GM21526 (cell line): ENCODE measurements at regions not wholly inside any gene's neighbourhood (a gene's known extent, or its start where the extent isn't known, plus 50 kb on each side); places are given as distances from the start of the nearest gene placed in this dataset.
"Not testable (repeated sequence)": the region's sequence is repeated elsewhere in the genome, so short reads cannot be mapped to it uniquely, and the experiment has no call there.

ENCODE experiments used
- ATAC-seq: cut with Tn5 transposase; IDR thresholded peaks from one replicate; pipeline ENCODE4 v1.9.1; 2021; ENCODE audit warnings: moderate library complexity; ENCODE audit not compliant: unreplicated experiment, low FRiP score

DNA sequence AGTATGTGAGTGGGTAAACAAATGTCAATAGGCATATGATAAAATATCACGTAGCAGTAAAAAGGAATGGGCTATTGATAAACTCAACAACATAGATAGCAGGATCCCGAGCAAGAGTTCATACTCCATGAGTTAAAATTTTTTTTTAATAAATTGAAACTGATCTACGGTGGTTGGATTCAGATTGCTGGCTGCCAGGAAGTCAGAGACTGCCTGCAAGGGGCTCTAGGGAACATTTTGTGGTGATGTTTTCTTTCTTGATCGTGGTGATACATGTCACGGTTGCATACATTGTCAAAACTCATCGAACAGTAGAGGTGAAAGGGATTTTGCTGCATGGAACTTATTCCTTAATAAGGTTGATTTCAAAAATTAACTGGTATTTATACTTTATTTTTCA lies 62.6 kb upstream of the WNT7B start:
- ATAC-seq = no peak

- ATAC-seq = no peak
Measured at GRCh38 chr22:46040471-46041465, 63.8 kb upstream of the WNT7B start.

DNA sequence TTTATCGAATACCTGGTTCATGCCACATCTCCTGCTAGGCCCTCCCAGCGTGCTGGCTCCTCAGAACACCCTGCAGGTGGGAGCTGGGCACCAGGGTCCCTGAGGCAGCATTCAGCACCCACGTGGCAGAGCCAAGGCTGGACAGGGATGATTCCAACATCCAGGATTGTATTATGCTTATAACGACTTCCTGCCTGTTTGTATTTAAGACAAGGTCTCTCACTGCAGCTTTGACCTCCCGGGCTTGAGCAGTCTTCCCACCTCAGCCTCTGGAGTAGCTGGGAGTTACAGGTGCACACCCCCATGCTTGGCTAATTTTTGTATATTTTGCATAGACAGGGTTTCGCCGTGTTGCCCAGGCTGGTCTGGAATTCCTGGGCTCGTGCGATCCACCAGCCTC lies 64.7 kb upstream of the WNT7B start:
- no peak for ATAC-seq

DNA sequence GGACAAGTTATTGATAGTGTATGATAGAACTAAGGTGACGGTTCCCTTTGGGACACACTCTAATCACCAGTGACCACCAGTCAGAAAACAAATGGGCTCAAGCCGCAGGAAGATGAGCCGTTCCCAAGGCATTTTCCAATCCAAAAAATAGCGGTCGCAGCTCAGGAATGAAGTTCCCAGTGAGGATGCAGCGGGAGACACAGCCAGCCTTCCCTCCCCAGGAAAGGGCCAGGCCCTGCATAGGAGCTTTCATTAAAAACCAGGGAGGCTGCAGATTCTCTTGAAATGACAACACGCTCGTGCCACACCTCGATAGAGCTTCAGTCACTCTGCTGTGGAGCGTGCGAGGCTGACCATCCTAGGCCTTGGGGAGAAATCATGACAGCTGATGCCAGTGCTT lies 65.8 kb upstream of the WNT7B start:
- no peak for ATAC-seq

GRCh38 chr22:46043339-46043738 lies 66.4 kb upstream of the WNT7B start:
- ATAC-seq = no peak

DNA sequence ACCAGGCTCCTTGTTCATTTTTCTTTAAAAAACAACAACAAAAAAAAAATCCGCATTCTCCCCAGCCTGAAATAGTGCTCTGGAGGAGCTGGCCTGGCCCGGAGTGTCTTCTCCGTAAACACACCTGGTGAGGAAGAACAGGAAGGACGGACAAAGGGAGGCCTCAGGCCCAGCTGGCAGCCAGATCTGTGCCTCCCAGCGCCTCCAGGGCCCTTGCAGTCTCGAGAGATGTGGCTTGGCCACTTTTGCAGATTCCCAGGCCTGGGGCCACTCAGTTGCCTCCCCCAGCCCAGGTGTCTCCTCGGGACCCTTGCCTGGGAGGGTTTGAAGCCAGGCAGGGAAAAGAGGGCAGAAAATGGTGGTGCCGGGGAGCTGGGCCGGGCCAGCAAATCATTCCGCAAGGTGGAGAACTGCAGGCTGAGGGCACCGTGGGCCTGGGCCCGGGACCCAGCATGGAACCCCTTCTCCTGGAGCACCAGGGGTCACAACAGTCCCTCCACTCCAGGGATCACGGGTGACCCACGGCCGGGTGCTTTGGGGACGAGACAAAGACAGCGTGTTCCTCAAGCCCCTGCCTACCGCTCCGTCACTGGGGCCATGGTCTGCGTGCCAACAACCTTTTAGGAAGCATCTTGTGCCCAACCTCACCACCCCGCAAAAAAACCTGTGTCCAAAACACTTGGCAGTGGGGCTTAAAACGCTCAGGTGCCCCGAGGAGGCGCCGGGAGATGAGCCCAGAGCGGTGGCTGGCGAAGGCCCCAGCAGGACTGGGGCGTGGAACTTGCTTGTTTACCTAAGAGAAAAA lies 67.1 kb upstream of the WNT7B start:
- ATAC-seq = no peak

GRCh38 chr22:46044621-46045458 lies 67.9 kb upstream of the WNT7B start:
- ATAC-seq = no peak

DNA sequence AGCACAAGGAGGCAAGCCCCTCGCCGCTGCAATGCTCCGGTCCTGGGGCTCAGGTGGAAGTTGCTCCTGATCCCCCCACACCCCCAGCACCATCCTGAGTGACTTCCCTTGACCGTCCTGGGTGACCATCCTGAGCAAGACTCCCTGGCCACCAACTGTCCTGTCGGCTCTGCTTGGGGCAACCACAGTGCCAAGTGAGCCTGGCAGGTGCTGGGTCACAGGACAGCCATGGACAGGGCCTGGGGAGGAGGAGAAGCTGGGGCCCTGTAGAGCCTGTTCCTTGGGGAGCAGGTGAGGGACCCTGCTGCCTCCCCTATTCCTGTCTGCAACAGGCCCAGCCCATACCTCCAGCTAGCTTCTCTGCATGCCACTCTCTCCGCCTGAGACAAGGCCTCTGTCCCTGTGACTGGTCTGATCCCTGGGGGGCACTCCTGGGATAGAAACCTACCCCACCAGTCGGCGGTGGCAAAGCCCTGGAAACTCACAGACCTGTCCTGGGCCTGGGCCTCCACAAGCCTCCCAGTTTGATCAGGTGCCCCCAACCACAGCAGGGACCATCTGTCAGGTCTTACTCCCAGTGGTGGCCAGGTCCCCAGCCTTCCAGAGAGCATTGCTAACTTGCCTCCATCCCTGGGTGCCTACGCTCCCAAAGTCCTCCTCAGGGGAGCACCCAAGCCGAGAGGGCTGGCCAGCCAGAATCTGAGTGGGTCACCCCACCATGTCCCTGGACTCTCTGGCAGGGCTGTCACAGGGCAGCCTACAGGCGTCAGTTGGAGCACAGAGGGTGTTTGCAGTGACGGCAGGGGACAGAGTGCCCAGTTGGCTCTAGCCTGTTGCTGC lies 68.7 kb upstream of the WNT7B start:
- ATAC-seq = no peak

- no peak for ATAC-seq
Measured at GRCh38 chr22:46046299-46046685, 69.3 kb upstream of the WNT7B start.

GRCh38 chr22:46047226-46047625 lies 70.3 kb upstream of the WNT7B start:
- no peak for ATAC-seq

DNA sequence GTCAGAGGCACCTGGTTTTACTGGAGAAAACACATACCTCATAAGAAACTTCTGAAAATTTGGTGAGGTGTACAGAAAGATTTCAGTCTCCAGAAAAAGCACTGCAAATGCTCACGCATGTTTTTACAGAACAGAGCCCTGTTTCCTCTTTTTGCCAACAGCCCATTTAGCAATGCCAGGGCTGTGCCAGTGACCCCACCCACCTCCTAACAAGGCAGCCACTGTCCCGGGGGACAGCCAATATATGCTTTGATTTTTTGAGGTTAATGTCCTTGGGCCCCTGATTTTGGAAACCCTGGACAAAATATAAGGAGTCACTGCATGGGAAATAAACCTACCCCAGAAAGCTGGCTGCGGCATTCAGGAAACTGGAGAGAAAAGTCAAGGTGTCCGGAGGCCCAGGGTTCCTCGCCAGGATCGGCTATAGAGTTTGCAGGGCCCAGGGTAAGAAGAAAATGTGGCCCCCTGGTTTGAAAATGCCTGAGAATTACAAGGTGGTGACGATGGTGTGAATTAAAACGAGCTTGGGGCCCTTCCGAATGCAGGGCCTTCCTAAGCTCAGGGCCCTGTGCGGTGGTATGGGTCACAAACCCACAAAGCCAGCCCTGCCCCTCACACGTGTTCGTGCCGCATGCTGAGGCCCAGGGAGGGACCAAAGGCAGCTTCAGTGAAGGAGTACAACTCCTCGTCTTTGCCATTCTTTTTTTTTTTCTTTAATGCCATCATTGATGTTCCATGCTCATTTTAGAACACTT lies 71.1 kb upstream of the WNT7B start:
- ATAC-seq = no peak

GRCh38 chr22:46048661-46049060 lies 71.7 kb upstream of the WNT7B start:
- ATAC-seq = not testable (repeated sequence)

GRCh38 chr22:46049726-46050450 lies 72.9 kb upstream of the WNT7B start:
- no peak for ATAC-seq

DNA sequence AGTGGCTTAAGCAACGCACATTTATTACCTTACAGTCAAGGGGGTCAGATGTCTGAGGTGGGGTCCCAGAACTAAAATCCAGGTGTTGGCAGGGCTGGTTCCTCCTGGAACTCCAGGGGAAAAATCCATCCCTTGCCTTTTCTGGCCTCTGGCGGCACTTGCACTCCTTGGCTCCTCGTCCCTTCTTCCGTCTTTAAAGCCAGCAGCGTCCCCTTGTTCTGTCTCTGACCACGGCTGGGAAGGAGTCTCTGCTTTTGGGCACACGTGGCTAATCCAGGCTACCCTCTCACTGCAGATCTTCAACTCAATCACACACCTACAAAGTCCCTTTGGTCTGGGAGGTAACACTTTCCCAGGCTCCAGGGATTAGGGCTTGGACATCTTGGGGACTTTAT lies 73.5 kb upstream of the WNT7B start:
- ATAC-seq = no peak

GRCh38 chr22:46050916-46051614 lies 74.1 kb upstream of the WNT7B start:
- no peak for ATAC-seq

DNA sequence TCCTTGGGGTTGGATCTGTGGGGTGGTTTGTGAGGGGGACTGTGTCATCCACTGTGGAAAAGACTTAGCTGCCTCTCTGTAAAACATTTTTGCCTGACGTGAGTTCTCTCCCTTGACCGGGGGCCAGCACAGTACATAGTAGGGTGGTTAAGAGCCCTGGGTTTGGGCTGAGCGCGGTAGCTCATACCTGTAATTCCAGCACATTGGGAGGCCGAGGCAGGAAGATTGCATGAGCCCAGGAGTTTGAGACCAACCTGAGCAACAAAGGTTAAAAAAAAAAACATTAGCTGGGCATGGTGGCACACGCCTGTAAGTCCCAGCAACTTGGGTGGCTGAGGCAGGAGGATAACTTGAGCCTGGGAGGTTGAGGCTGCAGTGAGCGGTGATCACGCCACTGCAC lies 74.7 kb upstream of the WNT7B start:
- no peak for ATAC-seq

- ATAC-seq = no peak
Measured at GRCh38 chr22:46052331-46052771, 75.4 kb upstream of the WNT7B start.
